OCI-LY7 (cell line): ENCODE measurements at regions not wholly inside any gene's neighbourhood (a gene's known extent, or its start where the extent isn't known, plus 50 kb on each side); places are given as distances from the start of the nearest gene placed in this dataset.

ENCODE experiments used
- BruUV-seq: library from RNA; stranded (reverse); fragments of 400-500 nt; replicated peaks from 2 replicates; lab custom pipeline; 2021; lab: Mats Ljungman, UMichigan
- CTCF ChIA-PET: fragments of 300-600 bp; sonication (Branson Sonifier 250); formaldehyde crosslinking; loops from one replicate; lab custom pipeline; 2022; ENCODE audit warnings: antibody characterized with exemption; ENCODE audit not compliant: unreplicated experiment; lab: Charles Lee
- POLR2A ChIA-PET: fragments of 300-600 bp; sonication (Branson Sonifier 250); formaldehyde crosslinking; loops from one replicate; lab custom pipeline; 2022; ENCODE audit warnings: antibody characterized with exemption; lab: Charles Lee
- DNase-seq: peaks from one replicate; pipeline ENCODE4 v3.0.0-alpha.2; 2015; ENCODE audit warnings: low spot score
- H2AFZ ChIP-seq: fragments of 200-600 bp; sonication (generic), shearing (Covaris generic); 2 replicates; pipeline ENCODE4 v1.6.1; 2014; ENCODE audit warnings: mild to moderate bottlenecking, antibody characterized with exemption, low read length, moderate library complexity
- H3K27ac ChIP-seq: fragments of 200-600 bp; sonication (generic); 2 replicates; pipeline ENCODE4 v1.5.1; 2014; ENCODE audit warnings: mixed run types, low read depth, mild to moderate bottlenecking, moderate library complexity, low read length, inconsistent platforms; ENCODE audit not compliant: poor library complexity, severe bottlenecking
- H3K36me3 ChIP-seq: fragments of 200-600 bp; sonication (generic); 2 replicates; pipeline ENCODE4 v1.6.1; 2014; ENCODE audit warnings: mild to moderate bottlenecking, antibody characterized with exemption, low read length, moderate library complexity, mixed read lengths; ENCODE audit not compliant: insufficient read depth
- H3K4me1 ChIP-seq: fragments of 200-600 bp; sonication (generic); 2 replicates; pipeline ENCODE4 v1.5.1; 2014; ENCODE audit warnings: mild to moderate bottlenecking, low read length; ENCODE audit not compliant: insufficient read depth, poor library complexity, severe bottlenecking
- H3K4me2 ChIP-seq: fragments of 200-600 bp; sonication (generic); 2 replicates; pipeline ENCODE4 v1.6.1; 2014; ENCODE audit warnings: mild to moderate bottlenecking, low read length
- H3K4me3 ChIP-seq: fragments of 200-600 bp; sonication (generic); 2 replicates; pipeline ENCODE4 v1.5.1; 2014; ENCODE audit warnings: mild to moderate bottlenecking, low read depth, low read length; ENCODE audit not compliant: poor library complexity, severe bottlenecking
- H3K79me2 ChIP-seq: fragments of 200-600 bp; sonication (generic); 2 replicates; pipeline ENCODE4 v1.6.1; 2016; ENCODE audit warnings: low read depth, mild to moderate bottlenecking, low read length, moderate library complexity, mixed read lengths; ENCODE audit not compliant: insufficient read depth
- H3K9me2 ChIP-seq: fragments of 200-600 bp; sonication (generic); 2 replicates; pipeline ENCODE4 v1.6.1; 2016; ENCODE audit warnings: mild to moderate bottlenecking, low read length, mixed read lengths; ENCODE audit not compliant: insufficient read depth
- H3K9me3 ChIP-seq: fragments of 200-600 bp; sonication (generic); 2 replicates; pipeline ENCODE4 v1.6.1; 2014; ENCODE audit warnings: mild to moderate bottlenecking, mixed run types, low read length, mixed read lengths
- H4K20me1 ChIP-seq: fragments of 200-600 bp; sonication (generic); 2 replicates; pipeline ENCODE4 v1.6.1; 2014; ENCODE audit warnings: mild to moderate bottlenecking, antibody characterized with exemption, low read length, moderate library complexity, mixed read lengths; ENCODE audit not compliant: insufficient read depth
- EZH2phosphoT487 ChIP-seq: fragments of 200-600 bp; sonication (generic); IDR thresholded peaks from 2 replicates; pipeline ENCODE4 v1.6.1; 2018; ENCODE audit warnings: low read depth, borderline replicate concordance, mild to moderate bottlenecking, mixed run types, antibody characterized with exemption, low read length, moderate library complexity, mixed read lengths
- intact Hi-C: fragments of 100-400 bp; cut with micrococcal nuclease; formaldehyde crosslinking; loops from one replicate; pipeline ENCODE4 v1.10.0; 2022; ENCODE audit not compliant: unreplicated experiment
- TF ChIP-seq, protein P1 (sequence below): fragments of 200-600 bp; sonication (generic); conservative IDR thresholded peaks from 2 replicates; pipeline ENCODE4 v1.5.1; 2014; ENCODE audit warnings: mild to moderate bottlenecking, antibody characterized with exemption, low read length, moderate library complexity, mixed read lengths

DNA sequence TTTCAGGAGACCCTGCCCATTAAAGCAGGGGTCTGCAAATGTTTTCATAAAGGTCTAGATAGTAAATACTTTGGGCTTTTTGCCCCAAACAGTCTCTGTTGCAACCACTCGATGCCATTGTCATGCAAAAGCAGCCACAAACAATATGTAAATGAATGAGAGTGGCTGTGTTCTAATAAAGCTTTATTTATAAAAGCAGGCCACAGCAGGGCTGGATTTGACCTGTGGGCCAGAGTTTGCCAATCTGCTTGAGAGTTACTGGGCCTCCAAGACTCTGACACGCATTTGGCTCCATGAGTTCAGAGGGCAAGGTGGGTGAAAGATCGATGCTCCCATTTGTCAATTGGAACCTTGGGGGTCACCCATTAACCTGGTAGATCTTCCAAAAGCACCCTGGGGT lies 217.3 kb upstream of the SDK2 start:
- H4K20me1 ChIP-seq = no peaks in the 10 kb centered on the region
- H2AFZ ChIP-seq = no peak overlapping the region
- no peaks in the 10 kb centered on the region for H3K36me3 ChIP-seq
- POLR2A ChIA-PET = no interaction called here
- DNase-seq = no peak
- H3K4me3 ChIP-seq = no peak overlapping the region
- intact Hi-C loops = no loop called here
- no TSS peak for BruUV-seq
- H3K4me2 ChIP-seq = no peak overlapping the region
- H3K4me1 ChIP-seq = no peaks in the 10 kb centered on the region
- no peaks in the 10 kb centered on the region for H3K9me2 ChIP-seq
- H3K27ac ChIP-seq = no peak overlapping the region
- no peaks in the 10 kb centered on the region for H3K9me3 ChIP-seq
- CTCF ChIA-PET = no interaction called here
- TF ChIP-seq EZH2phosphoT487 = no peak
- TF ChIP-seq, protein P1, sequence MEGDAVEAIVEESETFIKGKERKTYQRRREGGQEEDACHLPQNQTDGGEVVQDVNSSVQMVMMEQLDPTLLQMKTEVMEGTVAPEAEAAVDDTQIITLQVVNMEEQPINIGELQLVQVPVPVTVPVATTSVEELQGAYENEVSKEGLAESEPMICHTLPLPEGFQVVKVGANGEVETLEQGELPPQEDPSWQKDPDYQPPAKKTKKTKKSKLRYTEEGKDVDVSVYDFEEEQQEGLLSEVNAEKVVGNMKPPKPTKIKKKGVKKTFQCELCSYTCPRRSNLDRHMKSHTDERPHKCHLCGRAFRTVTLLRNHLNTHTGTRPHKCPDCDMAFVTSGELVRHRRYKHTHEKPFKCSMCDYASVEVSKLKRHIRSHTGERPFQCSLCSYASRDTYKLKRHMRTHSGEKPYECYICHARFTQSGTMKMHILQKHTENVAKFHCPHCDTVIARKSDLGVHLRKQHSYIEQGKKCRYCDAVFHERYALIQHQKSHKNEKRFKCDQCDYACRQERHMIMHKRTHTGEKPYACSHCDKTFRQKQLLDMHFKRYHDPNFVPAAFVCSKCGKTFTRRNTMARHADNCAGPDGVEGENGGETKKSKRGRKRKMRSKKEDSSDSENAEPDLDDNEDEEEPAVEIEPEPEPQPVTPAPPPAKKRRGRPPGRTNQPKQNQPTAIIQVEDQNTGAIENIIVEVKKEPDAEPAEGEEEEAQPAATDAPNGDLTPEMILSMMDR = no peak
- H3K79me2 ChIP-seq = no peaks in the 10 kb centered on the region

DNA sequence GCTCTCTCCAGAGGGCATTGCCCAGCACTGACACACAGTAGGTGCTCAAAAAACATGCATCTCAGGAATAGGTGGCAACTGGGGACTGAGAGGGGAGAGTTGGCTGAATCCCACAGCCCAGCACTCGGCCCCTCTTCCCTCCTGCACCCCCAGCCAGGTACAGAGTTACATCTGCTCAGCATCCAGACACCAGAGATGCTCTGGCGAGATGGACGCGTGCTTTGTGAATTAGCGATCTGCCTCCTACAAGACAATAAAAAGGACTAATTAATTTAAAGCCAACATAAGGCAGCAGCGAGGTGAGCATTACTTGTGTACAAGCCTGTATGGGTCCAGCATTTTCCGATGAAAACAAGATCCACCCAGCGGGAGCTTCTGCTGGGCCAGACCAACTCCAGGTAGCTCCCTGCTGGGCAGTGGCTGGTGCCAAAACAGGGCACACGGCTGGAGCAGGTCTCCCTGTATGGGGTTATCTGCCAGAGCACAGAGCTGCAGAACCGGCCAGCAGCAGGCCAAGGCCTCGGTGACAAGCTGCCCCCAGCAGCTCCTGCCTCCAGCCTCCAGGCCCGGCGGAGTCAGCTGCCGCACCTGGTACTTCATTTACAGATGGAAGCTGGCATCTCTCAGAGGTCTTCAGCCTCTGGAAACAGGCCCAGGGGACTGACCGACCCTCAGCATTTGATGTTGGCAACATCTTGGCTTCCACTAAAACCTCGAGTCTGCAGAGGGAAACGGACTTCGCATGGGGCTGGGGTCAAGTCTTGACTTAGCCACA lies 219.7 kb upstream of the SDK2 start:
- DNase-seq = no peak
- no peak overlapping the region for H2AFZ ChIP-seq
- CTCF ChIA-PET = no interaction called here
- no peak overlapping the region for H3K4me3 ChIP-seq
- no peak overlapping the region for H3K27ac ChIP-seq
- H3K79me2 ChIP-seq = no peaks in the 10 kb centered on the region
- intact Hi-C loops = no loop called here
- H3K9me2 ChIP-seq = no peaks in the 10 kb centered on the region
- H3K36me3 ChIP-seq = no peaks in the 10 kb centered on the region
- POLR2A ChIA-PET = no interaction called here
- H3K4me2 ChIP-seq = no peak overlapping the region
- no peaks in the 10 kb centered on the region for H3K4me1 ChIP-seq
- no TSS peak for BruUV-seq
- H4K20me1 ChIP-seq = no peaks in the 10 kb centered on the region
- no peak for TF ChIP-seq EZH2phosphoT487
- TF ChIP-seq, protein P1 = no peak
- H3K9me3 ChIP-seq = no peaks in the 10 kb centered on the region

DNA sequence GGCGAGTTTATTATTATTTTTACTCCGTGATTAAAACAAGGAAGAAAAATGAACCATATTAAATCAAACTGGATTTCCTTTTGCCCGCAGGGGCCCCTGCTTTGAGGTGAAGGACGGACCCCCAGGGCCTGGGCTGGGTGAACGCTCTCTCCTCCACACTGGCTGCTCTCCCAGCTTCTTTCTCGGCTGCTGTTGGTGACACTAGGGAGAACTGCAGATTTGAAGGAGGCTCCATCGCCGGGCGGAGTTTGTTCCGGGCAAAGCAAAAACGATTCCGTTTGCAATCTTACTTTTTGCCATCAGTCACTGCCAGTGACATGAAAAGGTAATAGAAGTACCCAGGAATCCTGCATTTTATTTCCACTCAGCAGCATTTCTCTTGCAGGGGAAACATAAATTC lies 221.6 kb upstream of the SDK2 start:
- Histone ChIP-seq H3K27ac (no peak overlapping the region), H3K4me2 (no peak overlapping the region), H4K20me1 (no peaks in the 10 kb centered on the region), H3K9me3 (no peaks in the 10 kb centered on the region), H3K79me2 (no peaks in the 10 kb centered on the region), H3K4me1 (no peaks in the 10 kb centered on the region), H3K4me3 (no peak overlapping the region), H2AFZ (no peak overlapping the region), H3K36me3 (no peaks in the 10 kb centered on the region), H3K9me2 (no peaks in the 10 kb centered on the region)
- ChIA-PET POLR2A (no interaction called here), CTCF (no interaction called here)
- TF ChIP-seq, protein P1 = no peak
- no peak for TF ChIP-seq EZH2phosphoT487
- no peak for DNase-seq
- no TSS peak for BruUV-seq
- intact Hi-C loops = no loop called here
